H1 (cell line): ENCODE measurements at regions not wholly inside any gene's neighbourhood (a gene's known extent, or its start where the extent isn't known, plus 50 kb on each side); places are given as distances from the start of the nearest gene placed in this dataset.

Experiments
- CTCF ChIA-PET: fragments of 300-600 bp; sonication (Branson Sonifier 250); formaldehyde crosslinking; loops from one replicate; lab custom pipeline; 2021; ENCODE audit not compliant: partially characterized antibody; lab: Charles Lee
- POLR2A ChIA-PET: fragments of 300-600 bp; sonication (Branson Sonifier 250); formaldehyde crosslinking; loops from one replicate; lab custom pipeline; 2021; ENCODE audit warnings: inconsistent platforms; ENCODE audit not compliant: partially characterized antibody; lab: Charles Lee
- DNase-seq, 2 experiments: peaks; one replicate each; pipeline versions ENCODE4 v3.0.0 to v3.0.0-alpha.2; 2010 to 2022; ENCODE audit warnings: low spot score in 2 of 2, low read depth in 1 of 2, mixed read lengths in 1 of 2
- FAIRE-seq: peaks from 2 replicates; lab custom pipeline; 2011; peaks lifted over from hg19 to GRCh38; lab: Jason Lieb, UNC
- H2AFZ ChIP-seq: 2 replicates; pipeline ENCODE4 v1.8.1; 2012; ENCODE audit warnings: low read length, inconsistent platforms
- H2AK5ac ChIP-seq: 2 replicates; pipeline ENCODE4 v1.6.1; 2013; ENCODE audit warnings: low read depth, low read length
- H2BK120ac ChIP-seq: replicated peaks from 2 replicates; pipeline ENCODE3; 2013; ENCODE audit warnings: low read depth, low read length, inconsistent platforms
- H2BK12ac ChIP-seq: 2 replicates; pipeline ENCODE4 v1.6.1; 2013; ENCODE audit warnings: low read depth, low read length
- H2BK15ac ChIP-seq: 2 replicates; pipeline ENCODE4 v1.6.1; 2013; ENCODE audit warnings: low read length
- H2BK20ac ChIP-seq: 2 replicates; pipeline ENCODE4 v1.6.1; 2013; ENCODE audit warnings: low read length
- H2BK5ac ChIP-seq: 2 replicates; pipeline ENCODE4 v1.6.1; 2013; ENCODE audit warnings: low read depth, low read length
- H3K14ac ChIP-seq: 2 replicates; pipeline ENCODE4 v1.6.1; 2013; ENCODE audit warnings: inconsistent platforms; ENCODE audit not compliant: insufficient read length
- H3K18ac ChIP-seq: 2 replicates; pipeline ENCODE4 v1.6.1; 2013; ENCODE audit warnings: low read length; ENCODE audit errors: extremely low read depth
- H3K23ac ChIP-seq: 2 replicates; pipeline ENCODE4 v1.6.1; 2013; ENCODE audit warnings: inconsistent platforms; ENCODE audit not compliant: insufficient read length
- H3K23me2 ChIP-seq: 2 replicates; pipeline ENCODE4 v1.6.1; 2013; ENCODE audit warnings: low read depth, low read length
- H3K27ac ChIP-seq: 2 replicates; pipeline ENCODE4 v1.6.1; 2011; ENCODE audit warnings: low read depth, low read length, inconsistent platforms
- H3K27me3 ChIP-seq, 4 experiments: replicated peaks in 1 of 4; 1 replicate in 1 of 4; 2 replicates in 3 of 4; pipeline versions ENCODE4 v1.6.1 to v1.8.1; 2011 to 2013; ENCODE audit warnings: low read length in 3 of 4, mild to moderate bottlenecking in 3 of 4, inconsistent platforms in 2 of 4, mixed read lengths in 2 of 4, moderate library complexity in 1 of 4; ENCODE audit not compliant: control insufficient read depth in 3 of 4, insufficient read depth in 3 of 4; ENCODE audit errors: extremely low read depth in 1 of 4
- H3K36me3 ChIP-seq, 4 experiments: 2 replicates each; pipeline versions ENCODE4 v1.6.1 to v1.8.1; 2011 to 2013; ENCODE audit warnings: mild to moderate bottlenecking in 4 of 4, low read length in 3 of 4, moderate library complexity in 2 of 4, control low read depth in 1 of 4, inconsistent platforms in 1 of 4; ENCODE audit not compliant: insufficient read depth in 4 of 4, control insufficient read depth in 2 of 4
- H3K4ac ChIP-seq: replicated peaks from 2 replicates; pipeline ENCODE3; 2013; ENCODE audit warnings: low read length, low read depth, mixed read lengths, inconsistent platforms; ENCODE audit not compliant: insufficient read length
- H3K4me1 ChIP-seq, 4 experiments: replicated peaks in 1 of 4; 1 replicate in 1 of 4; 2 replicates in 3 of 4; pipeline versions ENCODE4 v1.6.1 to v1.8.1; 2011 to 2013; ENCODE audit warnings: low read length in 3 of 4, inconsistent platforms in 2 of 4, mixed read lengths in 1 of 4; ENCODE audit not compliant: insufficient read depth in 4 of 4, control insufficient read depth in 3 of 4
- H3K4me2 ChIP-seq, 2 experiments: 2 replicates each; pipeline versions ENCODE4 v1.6.1 to v1.8.1; 2011 to 2013; ENCODE audit warnings: low read depth in 2 of 2, low read length in 2 of 2, control low read depth in 1 of 2, inconsistent platforms in 1 of 2, mild to moderate bottlenecking in 1 of 2; ENCODE audit not compliant: insufficient read depth in 1 of 2
- H3K4me3 ChIP-seq, 4 experiments: fragments of 200-600, 300-600 bp in 1 of 4; sonication (generic), shearing (Covaris generic), sonication (Bioruptor Twin) in 1 of 4; 2 replicates each; pipeline versions ENCODE4 v1.5.1 to v1.8.1; 2011 to 2016; ENCODE audit warnings: low read length in 4 of 4, low read depth in 3 of 4, control low read depth in 2 of 4, inconsistent platforms in 2 of 4, mild to moderate bottlenecking in 2 of 4, mixed read lengths in 1 of 4, moderate library complexity in 1 of 4; ENCODE audit not compliant: insufficient read depth in 2 of 4; ENCODE audit errors: extremely low read depth in 1 of 4
- H3K56ac ChIP-seq: replicated peaks from 2 replicates; pipeline ENCODE3; 2013; ENCODE audit warnings: low read depth, mild to moderate bottlenecking, mixed read lengths, low read length, inconsistent platforms; ENCODE audit not compliant: insufficient read length
- H3K79me1 ChIP-seq: 2 replicates; pipeline ENCODE4 v1.6.1; 2013; ENCODE audit warnings: low read depth, low read length, control low read depth
- H3K79me2 ChIP-seq, 2 experiments: 2 replicates each; pipeline versions ENCODE4 v1.6.1 to v1.8.1; 2012 to 2013; ENCODE audit warnings: low read length in 2 of 2, mild to moderate bottlenecking in 2 of 2, inconsistent platforms in 1 of 2; ENCODE audit not compliant: insufficient read depth in 2 of 2, control insufficient read depth in 1 of 2
- H3K9ac ChIP-seq, 4 experiments: replicated peaks in 1 of 4; 1 replicate in 1 of 4; 2 replicates in 3 of 4; pipeline versions ENCODE4 v1.6.1 to v1.8.1; 2011 to 2013; ENCODE audit warnings: low read depth in 3 of 4, low read length in 3 of 4, control low read depth in 2 of 4, mild to moderate bottlenecking in 2 of 4, moderate library complexity in 2 of 4, inconsistent platforms in 1 of 4; ENCODE audit errors: extremely low read depth in 1 of 4
- H3K9me3 ChIP-seq, 2 experiments: 2 replicates each; pipeline versions ENCODE4 v1.6.1 to v1.8.1; 2012 to 2013; ENCODE audit warnings: mild to moderate bottlenecking in 2 of 2, moderate library complexity in 2 of 2, control low read depth in 1 of 2, inconsistent platforms in 1 of 2, low read depth in 1 of 2, low read length in 1 of 2, mixed read lengths in 1 of 2; ENCODE audit not compliant: insufficient read depth in 2 of 2
- H4K20me1 ChIP-seq, 2 experiments: replicated peaks in 1 of 2; 2 replicates each; pipeline versions ENCODE3 to v1.8.1; 2011 to 2013; ENCODE audit warnings: inconsistent platforms in 2 of 2, low read length in 2 of 2, mild to moderate bottlenecking in 1 of 2; ENCODE audit not compliant: insufficient read depth in 2 of 2, control insufficient read depth in 1 of 2
- H4K5ac ChIP-seq: 2 replicates; pipeline ENCODE4 v1.6.1; 2013; ENCODE audit warnings: low read length, low read depth, mixed read lengths, inconsistent platforms; ENCODE audit not compliant: insufficient read length
- H4K8ac ChIP-seq: 2 replicates; pipeline ENCODE4 v1.8.0; 2013; ENCODE audit warnings: mild to moderate bottlenecking, moderate library complexity, low read length, inconsistent platforms; ENCODE audit not compliant: insufficient read depth; ENCODE audit errors: extremely low read depth
- H4K91ac ChIP-seq: replicated peaks from 2 replicates; pipeline ENCODE3; 2013; ENCODE audit warnings: low read length, mixed read lengths, inconsistent platforms; ENCODE audit not compliant: insufficient read length
- CTBP2 ChIP-seq: IDR thresholded peaks from 2 replicates; pipeline ENCODE4 v1.7.0; 2011; ENCODE audit warnings: borderline replicate concordance, mild to moderate bottlenecking, moderate library complexity, mixed read lengths, low read length; ENCODE audit not compliant: insufficient read depth, insufficient read length
- WGBS, 2 experiments: shearing (Covaris generic) in 1 of 2; methylation state at CpG; one replicate each; pipeline versions ENCODE4 v1.1.6 to v1.1.7; 2013 to 2015; ENCODE audit warnings: low lambda C conversion rate in 2 of 2, mixed read lengths in 2 of 2, inconsistent platforms in 1 of 2, low coverage in 1 of 2, missing lambda C conversion rate in 1 of 2; ENCODE audit not compliant: insufficient replicate concordance in 2 of 2, insufficient coverage in 1 of 2, insufficient read length in 1 of 2; ENCODE audit errors: extremely low coverage in 1 of 2, missing lambda C conversion rate in 1 of 2; 5-methylcytosine and 5-hydroxymethylcytosine counted together

DNA sequence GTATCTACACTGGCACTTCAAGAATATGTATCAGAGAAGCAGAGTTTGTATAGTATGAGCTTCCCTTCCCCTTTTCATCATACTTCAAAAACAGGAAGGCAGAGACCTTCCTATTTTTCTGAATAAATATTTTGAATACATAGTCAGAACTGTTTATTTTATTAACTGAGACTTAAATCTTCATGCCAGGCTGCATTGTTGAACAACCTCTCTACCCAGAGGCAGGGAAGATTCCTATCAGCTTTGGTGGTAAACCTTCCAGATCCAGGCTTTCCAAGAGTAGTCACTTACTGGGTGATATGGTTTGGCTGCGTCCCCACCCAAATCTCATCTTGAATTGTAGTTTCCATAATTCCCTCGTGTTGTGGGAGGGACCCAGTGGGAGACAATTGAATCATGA is 217.4 kb upstream of the ATP11B start:
- no peak overlapping the region for H4K8ac ChIP-seq
- H3K4me2 ChIP-seq: no peak overlapping the region
- no peak overlapping the region for H3K23ac ChIP-seq
- DNase-seq: no peak
- H3K18ac ChIP-seq: no peak overlapping the region
- H2BK15ac ChIP-seq: no peak overlapping the region
- H2BK5ac ChIP-seq: no peak overlapping the region
- H3K14ac ChIP-seq: no peak overlapping the region
- TF ChIP-seq CTBP2: no peak
- H3K27me3 ChIP-seq: no peaks in the 10 kb centered on the region
- no peak overlapping the region for H3K56ac ChIP-seq
- no peak overlapping the region for H4K91ac ChIP-seq
- no peaks in the 10 kb centered on the region; a peak in 1 of 7 replicates for H3K4me1 ChIP-seq
- FAIRE-seq: no peak
- H2AFZ ChIP-seq: no peak overlapping the region
- no peak overlapping the region for H3K27ac ChIP-seq
- no peak overlapping the region for H2BK120ac ChIP-seq
- no peaks in the 10 kb centered on the region for H3K79me2 ChIP-seq
- no peak overlapping the region for H4K5ac ChIP-seq
- no peak overlapping the region for H2BK20ac ChIP-seq
- ChIA-PET POLR2A (no interaction called here), CTCF (no interaction called here)
- 0 out of 2 replicates have a peak, but pooled peaks cover 2% of the 10 kb centered on the region for H3K23me2 ChIP-seq
- H3K4ac ChIP-seq: no peak overlapping the region
- H3K4me3 ChIP-seq: no peak overlapping the region
- no peaks in the 10 kb centered on the region for H3K79me1 ChIP-seq
- H4K20me1 ChIP-seq: no peaks in the 10 kb centered on the region
- no peak overlapping the region for H2BK12ac ChIP-seq
- H2AK5ac ChIP-seq: no peak overlapping the region
- 90% methylated on average over 2 of the region's 2 CpGs; no CpG with 5 or more reads in 1 of the 2 experiments for WGBS, 2 experiments
- no peak overlapping the region for H3K9ac ChIP-seq
- no peaks in the 10 kb centered on the region for H3K9me3 ChIP-seq
- H3K36me3 ChIP-seq: no peaks in the 10 kb centered on the region
